ENCODE measurements at regions not wholly inside any gene's neighbourhood (a gene's known extent, or its start where the extent isn't known, plus 50 kb on each side); places are given as distances from the start of the nearest gene placed in this dataset.

GRCh38 chr5:174352681-174353080 lies 307.2 kb downstream of the NSG2 start:
- TF ChIP-seq EGR1 (IDR thresholded peaks at IDR 0.05; ENCODE audit: borderline replicate concordance, low read depth, low read length) (no peak), SP4 (IDR thresholded peaks at IDR 0.05; ENCODE audit: low read length) (no peak), YY1 (IDR thresholded peaks at IDR 0.05; ENCODE audit: low read depth, low read length) (no peak), POLR2A (IDR thresholded peaks at IDR 0.05; ENCODE audit: control extremely low read depth in 1 of 2, low read depth in 2 of 2, low read length in 2 of 2) (no peak), PHF8 (conservative IDR thresholded peaks at IDR 0.05; ENCODE audit: low read depth, low read length) (no peak)
- POLR2A ChIA-PET (ENCODE audit: partially characterized antibody): no interaction called here
- H3K9me3 ChIP-seq (ENCODE audit: insufficient read depth in 2 of 2, low read depth in 1 of 2, low read length in 1 of 2): no peaks in the 10 kb centered on the region
- H2BK15ac ChIP-seq (ENCODE audit: low read length): no peak overlapping the region
- no peak overlapping the region for H3K14ac ChIP-seq (ENCODE audit: insufficient read length)
- H4K20me1 ChIP-seq (replicated peaks in 1 of 2; ENCODE audit: control insufficient read depth in 1 of 2, insufficient read depth in 2 of 2, low read length in 2 of 2): no peaks in the 10 kb centered on the region
- H4K8ac ChIP-seq (ENCODE audit: extremely low read depth, insufficient read depth, low read length): no peak overlapping the region
- no peak overlapping the region for H3K27ac ChIP-seq (ENCODE audit: low read depth, low read length)
- H3K79me1 ChIP-seq (ENCODE audit: low read depth, low read length): no peaks in the 10 kb centered on the region
- no peak overlapping the region for H3K4me3 ChIP-seq (ENCODE audit: extremely low read depth in 1 of 4, insufficient read depth in 2 of 4, low read depth in 3 of 4, low read length in 4 of 4)
- H3K23ac ChIP-seq (ENCODE audit: insufficient read length): no peak overlapping the region
- no peak overlapping the region for H3K9ac ChIP-seq (replicated peaks in 1 of 4; ENCODE audit: extremely low read depth in 1 of 4, low read depth in 3 of 4, low read length in 3 of 4)
- no peak overlapping the region for H3K4me2 ChIP-seq (ENCODE audit: insufficient read depth in 1 of 2, low read depth in 2 of 2, low read length in 2 of 2)
- no peak overlapping the region for H2AK5ac ChIP-seq (ENCODE audit: low read depth, low read length)
- no peak overlapping the region for H2AFZ ChIP-seq (ENCODE audit: low read length)
- H3K4me1 ChIP-seq (replicated peaks in 1 of 4; ENCODE audit: control insufficient read depth in 3 of 4, insufficient read depth in 4 of 4, low read length in 3 of 4): no peaks in the 10 kb centered on the region
- H3K27me3 ChIP-seq (replicated peaks in 1 of 4; ENCODE audit: control insufficient read depth in 3 of 4, extremely low read depth in 1 of 4, insufficient read depth in 3 of 4, low read length in 3 of 4): no peaks in the 10 kb centered on the region; a peak in 1 of 7 replicates
- H2BK120ac ChIP-seq (replicated peaks; ENCODE audit: low read depth, low read length): no peak overlapping the region
- H3K18ac ChIP-seq (ENCODE audit: extremely low read depth, low read length): no peak overlapping the region
- H3K23me2 ChIP-seq (ENCODE audit: low read depth, low read length): no peaks in the 10 kb centered on the region
- no peaks in the 10 kb centered on the region for H3K79me2 ChIP-seq (ENCODE audit: control insufficient read depth in 1 of 2, insufficient read depth in 2 of 2, low read length in 2 of 2)
- no peak overlapping the region for H2BK20ac ChIP-seq (ENCODE audit: low read length)
- no peak overlapping the region for H3K4ac ChIP-seq (replicated peaks; ENCODE audit: insufficient read length, low read depth, low read length)
- 91% methylated on average over 4 of the region's 4 CpGs; no CpG with 5 or more reads in 1 of the 2 experiments for WGBS, 2 experiments (ENCODE audit: extremely low coverage in 1 of 2, insufficient coverage in 1 of 2, insufficient read length in 1 of 2, insufficient replicate concordance in 2 of 2, low coverage in 1 of 2, low lambda C conversion rate in 2 of 2, missing lambda C conversion rate in 1 of 2)
- H2BK12ac ChIP-seq (ENCODE audit: low read depth, low read length): no peak overlapping the region
- CTCF ChIA-PET (ENCODE audit: partially characterized antibody): interaction anchor here (0.8 to 1.1 kb wide), 4 partner anchors 26 to 440 kb away, joined by 3 to 4 read pairs (median 4); no protein-coding TSS in a partner anchor
- DNase-seq (ENCODE audit: low read depth in 1 of 2, low spot score in 2 of 2) (no peak), FAIRE-seq (no peak)
- H4K91ac ChIP-seq (replicated peaks; ENCODE audit: insufficient read length, low read length): no peak overlapping the region
- H4K5ac ChIP-seq (ENCODE audit: insufficient read length, low read depth, low read length): no peak overlapping the region
- H3K36me3 ChIP-seq (ENCODE audit: control insufficient read depth in 2 of 4, insufficient read depth in 4 of 4, low read length in 3 of 4): no peaks in the 10 kb centered on the region
- no peak overlapping the region for H2BK5ac ChIP-seq (ENCODE audit: low read depth, low read length)
- no peak overlapping the region for H3K56ac ChIP-seq (replicated peaks; ENCODE audit: insufficient read length, low read depth, low read length)
